H1 (cell line): ENCODE measurements at regions not wholly inside any gene's neighbourhood (a gene's known extent, or its start where the extent isn't known, plus 50 kb on each side); places are given as distances from the start of the nearest gene placed in this dataset.

Source experiments
- CTCF ChIA-PET: fragments of 300-600 bp; sonication (Branson Sonifier 250); formaldehyde crosslinking; loops from one replicate; lab custom pipeline; 2021; ENCODE audit not compliant: partially characterized antibody; lab: Charles Lee
- POLR2A ChIA-PET: fragments of 300-600 bp; sonication (Branson Sonifier 250); formaldehyde crosslinking; loops from one replicate; lab custom pipeline; 2021; ENCODE audit warnings: inconsistent platforms; ENCODE audit not compliant: partially characterized antibody; lab: Charles Lee
- DNase-seq, 2 experiments: peaks; one replicate each; pipeline versions ENCODE4 v3.0.0 to v3.0.0-alpha.2; 2010 to 2022; ENCODE audit warnings: low spot score in 2 of 2, low read depth in 1 of 2, mixed read lengths in 1 of 2
- FAIRE-seq: peaks from 2 replicates; lab custom pipeline; 2011; peaks lifted over from hg19 to GRCh38; lab: Jason Lieb, UNC
- H2AFZ ChIP-seq: 2 replicates; pipeline ENCODE4 v1.8.1; 2012; ENCODE audit warnings: low read length, inconsistent platforms
- H2AK5ac ChIP-seq: 2 replicates; pipeline ENCODE4 v1.6.1; 2013; ENCODE audit warnings: low read depth, low read length
- H2BK120ac ChIP-seq: replicated peaks from 2 replicates; pipeline ENCODE3; 2013; ENCODE audit warnings: low read depth, low read length, inconsistent platforms
- H2BK12ac ChIP-seq: 2 replicates; pipeline ENCODE4 v1.6.1; 2013; ENCODE audit warnings: low read depth, low read length
- H2BK15ac ChIP-seq: 2 replicates; pipeline ENCODE4 v1.6.1; 2013; ENCODE audit warnings: low read length
- H2BK20ac ChIP-seq: 2 replicates; pipeline ENCODE4 v1.6.1; 2013; ENCODE audit warnings: low read length
- H2BK5ac ChIP-seq: 2 replicates; pipeline ENCODE4 v1.6.1; 2013; ENCODE audit warnings: low read depth, low read length
- H3K14ac ChIP-seq: 2 replicates; pipeline ENCODE4 v1.6.1; 2013; ENCODE audit warnings: inconsistent platforms; ENCODE audit not compliant: insufficient read length
- H3K18ac ChIP-seq: 2 replicates; pipeline ENCODE4 v1.6.1; 2013; ENCODE audit warnings: low read length; ENCODE audit errors: extremely low read depth
- H3K23ac ChIP-seq: 2 replicates; pipeline ENCODE4 v1.6.1; 2013; ENCODE audit warnings: inconsistent platforms; ENCODE audit not compliant: insufficient read length
- H3K23me2 ChIP-seq: 2 replicates; pipeline ENCODE4 v1.6.1; 2013; ENCODE audit warnings: low read depth, low read length
- H3K27ac ChIP-seq: 2 replicates; pipeline ENCODE4 v1.6.1; 2011; ENCODE audit warnings: low read depth, low read length, inconsistent platforms
- H3K27me3 ChIP-seq, 4 experiments: replicated peaks in 1 of 4; 1 replicate in 1 of 4; 2 replicates in 3 of 4; pipeline versions ENCODE4 v1.6.1 to v1.8.1; 2011 to 2013; ENCODE audit warnings: low read length in 3 of 4, mild to moderate bottlenecking in 3 of 4, inconsistent platforms in 2 of 4, mixed read lengths in 2 of 4, moderate library complexity in 1 of 4; ENCODE audit not compliant: control insufficient read depth in 3 of 4, insufficient read depth in 3 of 4; ENCODE audit errors: extremely low read depth in 1 of 4
- H3K36me3 ChIP-seq, 4 experiments: 2 replicates each; pipeline versions ENCODE4 v1.6.1 to v1.8.1; 2011 to 2013; ENCODE audit warnings: mild to moderate bottlenecking in 4 of 4, low read length in 3 of 4, moderate library complexity in 2 of 4, control low read depth in 1 of 4, inconsistent platforms in 1 of 4; ENCODE audit not compliant: insufficient read depth in 4 of 4, control insufficient read depth in 2 of 4
- H3K4ac ChIP-seq: replicated peaks from 2 replicates; pipeline ENCODE3; 2013; ENCODE audit warnings: low read length, low read depth, mixed read lengths, inconsistent platforms; ENCODE audit not compliant: insufficient read length
- H3K4me1 ChIP-seq, 4 experiments: replicated peaks in 1 of 4; 1 replicate in 1 of 4; 2 replicates in 3 of 4; pipeline versions ENCODE4 v1.6.1 to v1.8.1; 2011 to 2013; ENCODE audit warnings: low read length in 3 of 4, inconsistent platforms in 2 of 4, mixed read lengths in 1 of 4; ENCODE audit not compliant: insufficient read depth in 4 of 4, control insufficient read depth in 3 of 4
- H3K4me2 ChIP-seq, 2 experiments: 2 replicates each; pipeline versions ENCODE4 v1.6.1 to v1.8.1; 2011 to 2013; ENCODE audit warnings: low read depth in 2 of 2, low read length in 2 of 2, control low read depth in 1 of 2, inconsistent platforms in 1 of 2, mild to moderate bottlenecking in 1 of 2; ENCODE audit not compliant: insufficient read depth in 1 of 2
- H3K4me3 ChIP-seq, 4 experiments: fragments of 200-600, 300-600 bp in 1 of 4; sonication (generic), shearing (Covaris generic), sonication (Bioruptor Twin) in 1 of 4; 2 replicates each; pipeline versions ENCODE4 v1.5.1 to v1.8.1; 2011 to 2016; ENCODE audit warnings: low read length in 4 of 4, low read depth in 3 of 4, control low read depth in 2 of 4, inconsistent platforms in 2 of 4, mild to moderate bottlenecking in 2 of 4, mixed read lengths in 1 of 4, moderate library complexity in 1 of 4; ENCODE audit not compliant: insufficient read depth in 2 of 4; ENCODE audit errors: extremely low read depth in 1 of 4
- H3K56ac ChIP-seq: replicated peaks from 2 replicates; pipeline ENCODE3; 2013; ENCODE audit warnings: low read depth, mild to moderate bottlenecking, mixed read lengths, low read length, inconsistent platforms; ENCODE audit not compliant: insufficient read length
- H3K79me1 ChIP-seq: 2 replicates; pipeline ENCODE4 v1.6.1; 2013; ENCODE audit warnings: low read depth, low read length, control low read depth
- H3K79me2 ChIP-seq, 2 experiments: 2 replicates each; pipeline versions ENCODE4 v1.6.1 to v1.8.1; 2012 to 2013; ENCODE audit warnings: low read length in 2 of 2, mild to moderate bottlenecking in 2 of 2, inconsistent platforms in 1 of 2; ENCODE audit not compliant: insufficient read depth in 2 of 2, control insufficient read depth in 1 of 2
- H3K9ac ChIP-seq, 4 experiments: replicated peaks in 1 of 4; 1 replicate in 1 of 4; 2 replicates in 3 of 4; pipeline versions ENCODE4 v1.6.1 to v1.8.1; 2011 to 2013; ENCODE audit warnings: low read depth in 3 of 4, low read length in 3 of 4, control low read depth in 2 of 4, mild to moderate bottlenecking in 2 of 4, moderate library complexity in 2 of 4, inconsistent platforms in 1 of 4; ENCODE audit errors: extremely low read depth in 1 of 4
- H3K9me3 ChIP-seq, 2 experiments: 2 replicates each; pipeline versions ENCODE4 v1.6.1 to v1.8.1; 2012 to 2013; ENCODE audit warnings: mild to moderate bottlenecking in 2 of 2, moderate library complexity in 2 of 2, control low read depth in 1 of 2, inconsistent platforms in 1 of 2, low read depth in 1 of 2, low read length in 1 of 2, mixed read lengths in 1 of 2; ENCODE audit not compliant: insufficient read depth in 2 of 2
- H4K20me1 ChIP-seq, 2 experiments: replicated peaks in 1 of 2; 2 replicates each; pipeline versions ENCODE3 to v1.8.1; 2011 to 2013; ENCODE audit warnings: inconsistent platforms in 2 of 2, low read length in 2 of 2, mild to moderate bottlenecking in 1 of 2; ENCODE audit not compliant: insufficient read depth in 2 of 2, control insufficient read depth in 1 of 2
- H4K5ac ChIP-seq: 2 replicates; pipeline ENCODE4 v1.6.1; 2013; ENCODE audit warnings: low read length, low read depth, mixed read lengths, inconsistent platforms; ENCODE audit not compliant: insufficient read length
- H4K8ac ChIP-seq: 2 replicates; pipeline ENCODE4 v1.8.0; 2013; ENCODE audit warnings: mild to moderate bottlenecking, moderate library complexity, low read length, inconsistent platforms; ENCODE audit not compliant: insufficient read depth; ENCODE audit errors: extremely low read depth
- H4K91ac ChIP-seq: replicated peaks from 2 replicates; pipeline ENCODE3; 2013; ENCODE audit warnings: low read length, mixed read lengths, inconsistent platforms; ENCODE audit not compliant: insufficient read length
- BRCA1 ChIP-seq: IDR thresholded peaks from 2 replicates; pipeline ENCODE4 v1.6.1; 2012; ENCODE audit warnings: low read depth, low read length, improper control_type of control experiment
- JUND ChIP-seq: IDR thresholded peaks from 2 replicates; pipeline ENCODE4 v1.6.1; 2011; ENCODE audit warnings: mild to moderate bottlenecking, improper control_type of control experiment, low read length
- RFX5 ChIP-seq: IDR thresholded peaks from 2 replicates; pipeline ENCODE4 v1.6.1; 2011; ENCODE audit warnings: low read depth, low read length, improper control_type of control experiment, borderline replicate concordance
- WGBS, 2 experiments: shearing (Covaris generic) in 1 of 2; methylation state at CpG; one replicate each; pipeline versions ENCODE4 v1.1.6 to v1.1.7; 2013 to 2015; ENCODE audit warnings: low lambda C conversion rate in 2 of 2, mixed read lengths in 2 of 2, inconsistent platforms in 1 of 2, low coverage in 1 of 2, missing lambda C conversion rate in 1 of 2; ENCODE audit not compliant: insufficient replicate concordance in 2 of 2, insufficient coverage in 1 of 2, insufficient read length in 1 of 2; ENCODE audit errors: extremely low coverage in 1 of 2, missing lambda C conversion rate in 1 of 2; 5-methylcytosine and 5-hydroxymethylcytosine counted together

DNA sequence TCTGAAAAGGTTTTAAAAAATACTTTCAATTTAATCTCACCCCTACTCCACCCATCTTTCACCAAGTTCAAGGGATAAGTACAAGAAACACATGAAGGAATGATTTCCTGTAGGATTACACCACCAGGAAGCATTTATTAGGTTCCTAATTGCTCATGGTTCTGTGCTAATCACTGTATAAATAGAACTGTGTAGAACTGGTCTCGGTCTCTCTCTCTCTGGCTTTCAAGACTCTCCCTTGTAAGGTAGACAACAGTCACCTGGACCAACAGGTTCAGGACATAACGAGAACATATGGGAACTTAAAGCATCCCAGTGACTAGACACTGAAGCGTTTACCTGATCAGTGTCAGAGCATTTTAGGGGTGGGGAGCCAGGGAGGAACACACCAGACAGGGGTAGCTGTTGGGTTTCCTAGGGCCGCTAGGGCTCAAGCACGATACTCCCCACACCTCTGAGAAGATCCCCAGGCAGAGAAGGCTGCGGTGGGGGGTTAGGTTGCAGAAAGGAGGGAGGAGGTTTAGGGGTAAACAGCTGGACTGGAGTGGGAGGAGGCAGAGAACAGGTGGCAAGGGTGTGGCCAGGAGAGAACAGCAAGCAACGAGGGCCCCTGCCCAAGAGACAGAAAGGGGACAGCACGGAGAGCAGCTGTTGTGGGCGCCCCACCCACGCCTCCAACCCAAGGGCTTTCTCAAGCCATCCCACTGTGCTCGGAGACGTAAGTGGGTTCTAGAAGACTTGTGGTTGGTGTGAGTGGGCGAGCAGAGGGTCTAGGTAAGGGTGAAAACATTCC lies 52.5 kb upstream of the USP6NL start:
- Histone ChIP-seq H2BK12ac (no peak overlapping the region), H2BK20ac (no peak overlapping the region), H3K18ac (no peak overlapping the region), H4K91ac (no peak overlapping the region), H3K36me3 (no peaks in the 10 kb centered on the region), H2BK15ac (no peak overlapping the region), H2AFZ (no peak overlapping the region), H3K4me1 (no peaks in the 10 kb centered on the region), H2BK120ac (no peak overlapping the region), H3K79me1 (no peaks in the 10 kb centered on the region), H3K23ac (no peak overlapping the region), H3K23me2 (no peaks in the 10 kb centered on the region), H2BK5ac (no peak overlapping the region), H3K9me3 (no peaks in the 10 kb centered on the region), H4K8ac (no peak overlapping the region), H3K4me3 (no peak overlapping the region), H3K27me3 (no peaks in the 10 kb centered on the region), H2AK5ac (no peak overlapping the region), H3K4me2 (no peak overlapping the region), H3K56ac (no peak overlapping the region), H4K5ac (no peak overlapping the region), H3K14ac (no peak overlapping the region), H3K9ac (no peak overlapping the region), H3K27ac (no peak overlapping the region), H4K20me1 (no peaks in the 10 kb centered on the region), H3K79me2 (no peaks in the 10 kb centered on the region), H3K4ac (no peak overlapping the region)
- no peak for DNase-seq
- ChIA-PET POLR2A (no interaction called here), CTCF (no interaction called here)
- TF ChIP-seq BRCA1 (no peak), RFX5 (no peak), JUND (no peak)
- 84% methylated on average over 13 of the region's 13 CpGs; no CpG with 5 or more reads in 1 of the 2 experiments for WGBS, 2 experiments
- no peak for FAIRE-seq
